Neuronal stem cell (in vitro differentiated cells): ENCODE measurements at regions not wholly inside any gene's neighbourhood (a gene's known extent, or its start where the extent isn't known, plus 50 kb on each side); places are given as distances from the start of the nearest gene placed in this dataset.

Experiments used
- DNase-seq: peaks from one replicate; pipeline ENCODE4 v3.0.0-alpha.2; 2013; ENCODE audit warnings: low spot score
- H2AFZ ChIP-seq: one replicate; pipeline ENCODE4 v1.6.1; 2013; ENCODE audit warnings: mild to moderate bottlenecking, low read length, inconsistent platforms
- H2AK5ac ChIP-seq: 2 replicates; pipeline ENCODE4 v1.6.1; 2013; ENCODE audit warnings: low read depth, mild to moderate bottlenecking, inconsistent platforms, low read length, moderate library complexity, mixed read lengths
- H2BK120ac ChIP-seq: 2 replicates; pipeline ENCODE4 v1.6.1; 2013; ENCODE audit warnings: low read depth, mild to moderate bottlenecking, inconsistent platforms, low read length, moderate library complexity, mixed read lengths
- H2BK12ac ChIP-seq: one replicate; pipeline ENCODE4 v1.6.1; 2013; ENCODE audit warnings: low read length, inconsistent platforms
- H2BK15ac ChIP-seq: 2 replicates; pipeline ENCODE4 v1.6.1; 2013; ENCODE audit warnings: mild to moderate bottlenecking, low read length, inconsistent platforms, mixed read lengths
- H2BK5ac ChIP-seq: one replicate; pipeline ENCODE4 v1.6.1; 2013; ENCODE audit warnings: inconsistent platforms, mild to moderate bottlenecking, low read length, moderate library complexity
- H3K14ac ChIP-seq: one replicate; pipeline ENCODE4 v1.6.1; 2013; ENCODE audit warnings: low read length, inconsistent platforms
- H3K18ac ChIP-seq: 2 replicates; pipeline ENCODE4 v1.6.1; 2013; ENCODE audit warnings: low read length, inconsistent platforms
- H3K23ac ChIP-seq: 2 replicates; pipeline ENCODE4 v1.6.1; 2013; ENCODE audit warnings: low read depth, mild to moderate bottlenecking, mixed read lengths, low read length, inconsistent platforms; ENCODE audit not compliant: poor library complexity
- H3K27ac ChIP-seq: replicated peaks from 3 replicates; pipeline ENCODE4 v1.5.1; 2013; ENCODE audit warnings: low read length, inconsistent platforms
- H3K27me3 ChIP-seq, 3 experiments: 2 replicates each; pipeline ENCODE4 v1.6.1; 2013; ENCODE audit warnings: low read length in 3 of 3, mild to moderate bottlenecking in 2 of 3, inconsistent platforms in 1 of 3, low read depth in 1 of 3, mixed read lengths in 1 of 3, moderate library complexity in 1 of 3; ENCODE audit not compliant: control insufficient read depth in 3 of 3, insufficient read depth in 3 of 3
- H3K36me3 ChIP-seq, 2 donors: replicated peaks in 1 of 2; 2 replicates each; pipeline ENCODE4 v1.6.1; 2013; ENCODE audit warnings: low read length in 2 of 2; ENCODE audit not compliant: control insufficient read depth in 2 of 2, insufficient read depth in 2 of 2
- H3K4ac ChIP-seq: 2 replicates; pipeline ENCODE4 v1.6.1; 2013; ENCODE audit warnings: inconsistent platforms, mild to moderate bottlenecking, low read length, moderate library complexity
- H3K4me1 ChIP-seq, 2 donors: 1 replicate in 1 of 2; 2 replicates in 1 of 2; pipeline ENCODE4 v1.6.1; 2013; ENCODE audit warnings: low read length in 2 of 2, low read depth in 1 of 2; ENCODE audit not compliant: control insufficient read depth in 2 of 2, insufficient read depth in 1 of 2
- H3K4me2 ChIP-seq: one replicate; pipeline ENCODE4 v1.6.1; 2013; ENCODE audit warnings: mild to moderate bottlenecking, low read length, inconsistent platforms; ENCODE audit not compliant: insufficient read depth, poor library complexity, severe bottlenecking
- H3K4me3 ChIP-seq, 2 donors: 2 replicates each; pipeline ENCODE4 v1.5.1; 2013; ENCODE audit warnings: low read length in 2 of 2, mild to moderate bottlenecking in 2 of 2, inconsistent platforms in 1 of 2, moderate library complexity in 1 of 2
- H3K79me1 ChIP-seq: one replicate; pipeline ENCODE4 v1.6.1; 2013; ENCODE audit warnings: low read depth, mild to moderate bottlenecking, inconsistent platforms, low read length, moderate library complexity
- H3K9ac ChIP-seq: one replicate; pipeline ENCODE4 v1.6.1; 2013; ENCODE audit warnings: mild to moderate bottlenecking, low read depth, low read length, inconsistent platforms; ENCODE audit not compliant: poor library complexity
- H3K9me3 ChIP-seq, 2 donors: replicated peaks in 1 of 2; 2 replicates each; pipeline versions ENCODE3 to v1.6.1; 2013; ENCODE audit warnings: low read length in 2 of 2, mild to moderate bottlenecking in 2 of 2, inconsistent platforms in 1 of 2, low read depth in 1 of 2, mixed read lengths in 1 of 2, moderate library complexity in 1 of 2; ENCODE audit not compliant: control insufficient read depth in 2 of 2, insufficient read depth in 1 of 2
- H4K8ac ChIP-seq: one replicate; pipeline ENCODE4 v1.6.1; 2013; ENCODE audit warnings: low read depth, mild to moderate bottlenecking, inconsistent platforms, low read length, moderate library complexity
- H4K91ac ChIP-seq: one replicate; pipeline ENCODE4 v1.6.1; 2013; ENCODE audit warnings: low read length, low read depth, mild to moderate bottlenecking, inconsistent platforms; ENCODE audit not compliant: poor library complexity
- WGBS, 2 donors: extraction: QIAGEN DNeasy Blood & Tissue Kit; methylation state at CpG; one replicate each; pipeline ENCODE4 v1.1.7; 2013; ENCODE audit warnings: missing lambda C conversion rate in 2 of 2, mixed read lengths in 1 of 2; ENCODE audit not compliant: insufficient read length in 2 of 2, insufficient replicate concordance in 1 of 2; ENCODE audit errors: extremely low coverage in 2 of 2; 5-methylcytosine and 5-hydroxymethylcytosine counted together

GRCh38 chr7:125136755-125137532 lies 207.3 kb upstream of the POT1 start:
- no peak overlapping the region for H2BK120ac ChIP-seq
- no peak for DNase-seq
- H3K79me1 ChIP-seq = no peaks in the 10 kb centered on the region
- H3K27me3 ChIP-seq = no peaks in the 10 kb centered on the region
- H4K8ac ChIP-seq = no peak overlapping the region
- no peak overlapping the region for H4K91ac ChIP-seq
- H2AK5ac ChIP-seq = no peak overlapping the region
- H3K4me1 ChIP-seq = peaks cover 0 to 1% of the 10 kb centered on the region in 2 donors
- no peak overlapping the region for H3K4me2 ChIP-seq
- no peak overlapping the region for H2BK12ac ChIP-seq
- no peak overlapping the region for H2AFZ ChIP-seq
- H3K36me3 ChIP-seq = no peaks in the 10 kb centered on the region
- no CpG with 5 or more reads among the region's 2 CpGs for WGBS, 2 donors
- H3K23ac ChIP-seq = no peak overlapping the region
- H3K14ac ChIP-seq = no peak overlapping the region
- H2BK15ac ChIP-seq = no peak overlapping the region
- no peak overlapping the region for H3K27ac ChIP-seq
- no peak overlapping the region for H3K18ac ChIP-seq
- no peak overlapping the region for H3K4ac ChIP-seq
- H3K9ac ChIP-seq = no peak overlapping the region
- no peak overlapping the region for H2BK5ac ChIP-seq
- H3K4me3 ChIP-seq = no peak overlapping the region
- H3K9me3 ChIP-seq = no peaks in the 10 kb centered on the region

GRCh38 chr7:125136341-125136740 lies 206.7 kb upstream of the POT1 start:
- no peak overlapping the region for H3K23ac ChIP-seq
- no peak overlapping the region for H3K4me2 ChIP-seq
- H3K9me3 ChIP-seq = no peaks in the 10 kb centered on the region
- no peaks in the 10 kb centered on the region for H3K79me1 ChIP-seq
- no peak overlapping the region for H3K14ac ChIP-seq
- H4K8ac ChIP-seq = no peak overlapping the region
- DNase-seq = no peak
- H4K91ac ChIP-seq = no peak overlapping the region
- H3K9ac ChIP-seq = no peak overlapping the region
- H2BK5ac ChIP-seq = no peak overlapping the region
- no peak overlapping the region for H2AK5ac ChIP-seq
- no peak overlapping the region for H3K18ac ChIP-seq
- H3K4ac ChIP-seq = no peak overlapping the region
- H2AFZ ChIP-seq = no peak overlapping the region
- no peak overlapping the region for H3K4me3 ChIP-seq
- H3K36me3 ChIP-seq = no peaks in the 10 kb centered on the region
- WGBS, 2 donors = no CpG with 5 or more reads among the region's 1 CpG
- no peak overlapping the region for H2BK120ac ChIP-seq
- H2BK15ac ChIP-seq = no peak overlapping the region
- H3K27me3 ChIP-seq = no peaks in the 10 kb centered on the region
- H3K4me1 ChIP-seq = peaks cover 0 to 1% of the 10 kb centered on the region in 2 donors
- no peak overlapping the region for H2BK12ac ChIP-seq
- no peak overlapping the region for H3K27ac ChIP-seq

DNA sequence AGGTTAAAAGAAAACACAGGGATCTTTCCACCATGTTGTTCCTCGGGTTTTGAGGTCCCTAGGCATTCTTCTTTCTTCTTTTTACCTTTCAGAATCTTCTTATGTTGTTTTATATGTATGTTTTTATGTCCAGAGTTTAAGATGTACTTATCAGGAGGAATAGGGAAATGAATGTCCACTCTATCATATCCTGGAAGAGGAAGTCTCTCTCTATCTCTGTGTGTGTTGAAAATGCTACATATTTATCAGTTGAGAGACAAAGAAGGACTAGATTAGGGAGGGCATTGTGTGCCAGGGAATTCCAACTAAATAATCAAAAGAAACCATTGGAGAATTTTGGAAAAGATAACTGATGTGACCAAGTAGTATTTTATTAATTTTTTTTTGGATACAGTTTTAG lies 200.5 kb upstream of the POT1 start:
- no peaks in the 10 kb centered on the region for H3K36me3 ChIP-seq
- H3K18ac ChIP-seq = no peak overlapping the region
- no peak overlapping the region for H2BK120ac ChIP-seq
- H3K79me1 ChIP-seq = no peaks in the 10 kb centered on the region
- H4K8ac ChIP-seq = no peak overlapping the region
- H2BK15ac ChIP-seq = no peak overlapping the region
- H3K4me3 ChIP-seq = no peak overlapping the region
- H2BK12ac ChIP-seq = no peak overlapping the region
- H3K4me1 ChIP-seq = no peaks in the 10 kb centered on the region
- WGBS, 2 donors = no CpG with 5 or more reads among the region's 1 CpG
- no peak overlapping the region for H2AFZ ChIP-seq
- no peak overlapping the region for H3K14ac ChIP-seq
- no peak overlapping the region for H3K4ac ChIP-seq
- no peak overlapping the region for H3K9ac ChIP-seq
- no peak overlapping the region for H3K27ac ChIP-seq
- no peak overlapping the region for H4K91ac ChIP-seq
- H2BK5ac ChIP-seq = no peak overlapping the region
- no peak overlapping the region for H3K4me2 ChIP-seq
- H3K23ac ChIP-seq = no peak overlapping the region
- DNase-seq = no peak
- H3K27me3 ChIP-seq = no peaks in the 10 kb centered on the region
- H3K9me3 ChIP-seq = no peaks in the 10 kb centered on the region
- no peak overlapping the region for H2AK5ac ChIP-seq

- WGBS, 2 donors = no CpG with 5 or more reads among the region's 4 CpGs
- Histone ChIP-seq H2BK120ac (no peak overlapping the region), H2AFZ (no peak overlapping the region), H2BK12ac (no peak overlapping the region), H3K27me3 (no peaks in the 10 kb centered on the region), H3K4me2 (no peak overlapping the region), H3K36me3 (no peaks in the 10 kb centered on the region), H3K9me3 (no peaks in the 10 kb centered on the region), H3K27ac (no peak overlapping the region), H4K8ac (no peak overlapping the region), H3K18ac (no peak overlapping the region), H4K91ac (no peak overlapping the region), H3K23ac (no peak overlapping the region), H2BK15ac (no peak overlapping the region), H3K4me1 (peaks cover 1 to 2% of the 10 kb centered on the region in 2 donors), H3K9ac (no peak overlapping the region), H2AK5ac (no peak overlapping the region), H3K79me1 (no peaks in the 10 kb centered on the region), H3K4me3 (no peak overlapping the region), H3K4ac (no peak overlapping the region), H2BK5ac (no peak overlapping the region), H3K14ac (no peak overlapping the region)
- DNase-seq = no peak
These were observed 197.7 kb upstream of the POT1 start for GRCh38 chr7:125127304-125127703.
